Suprapubic skin (tissue), 4 donors: ENCODE measurements at regions not wholly inside any gene's neighbourhood (a gene's known extent, or its start where the extent isn't known, plus 50 kb on each side); places are given as distances from the start of the nearest gene placed in this dataset.

ENCODE experiments used
- DNase-seq, 2 donors: peaks; one replicate each; pipeline ENCODE4 v3.0.0-alpha.2; 2019; ENCODE audit warnings: low spot score in 2 of 2
- H3K27ac ChIP-seq: fragments of 200-600 bp; sonication (generic); one replicate; pipeline ENCODE4 v1.5.1; 2019
- H3K27me3 ChIP-seq: fragments of 200-600 bp; sonication (generic); one replicate; pipeline ENCODE4 v1.5.1; 2019
- H3K36me3 ChIP-seq: fragments of 200-600 bp; sonication (generic); one replicate; pipeline ENCODE4 v1.5.1; 2019
- H3K4me1 ChIP-seq: fragments of 200-600 bp; sonication (generic); one replicate; pipeline ENCODE4 v1.5.1; 2019
- H3K4me3 ChIP-seq: fragments of 200-600 bp; sonication (generic); one replicate; pipeline ENCODE4 v1.5.1; 2019; ENCODE audit warnings: mild to moderate bottlenecking
- H3K9me3 ChIP-seq: fragments of 200-600 bp; sonication (generic); one replicate; pipeline ENCODE4 v1.5.1; 2019
- CTCF ChIP-seq, 2 donors: fragments of 200-600 bp in 1 of 2; fragments of 450-650 bp in 1 of 2; sonication (generic) in 1 of 2; IDR thresholded peaks; one replicate each; pipeline ENCODE4 v1.5.1; 2016 to 2019; ENCODE audit warnings: antibody characterized with exemption in 2 of 2, mild to moderate bottlenecking in 1 of 2, moderate library complexity in 1 of 2
- EP300 ChIP-seq: sonication (generic); formaldehyde crosslinking; IDR thresholded peaks from one replicate; pipeline ENCODE4 v1.6.1; 2017; ENCODE audit warnings: antibody characterized with exemption
- POLR2A ChIP-seq, 2 donors: fragments of 450-650 bp; IDR thresholded peaks; one replicate each; pipeline ENCODE4 v1.6.1; 2017; ENCODE audit warnings: antibody characterized with exemption in 2 of 2, mild to moderate bottlenecking in 2 of 2, moderate library complexity in 2 of 2
- POLR2AphosphoS5 ChIP-seq, 3 donors: sonication (generic); formaldehyde crosslinking; IDR thresholded peaks; one replicate each; pipeline ENCODE4 v1.6.1; 2017; ENCODE audit warnings: antibody characterized with exemption in 3 of 3
- WGBS: methylation state at CpG from one replicate; pipeline ENCODE4 v1.1.5; 2018; 5-methylcytosine and 5-hydroxymethylcytosine counted together

GRCh38 chr1:203401199-203401877 is 50.4 kb upstream of the FMOD start:
- Histone ChIP-seq H3K36me3 (no peaks in the 10 kb centered on the region), H3K9me3 (no peaks in the 10 kb centered on the region), H3K27ac (peak overlapping the region; percentile 61), H3K4me1 (peaks cover 29% of the 10 kb centered on the region), H3K4me3 (no peak overlapping the region), H3K27me3 (no peaks in the 10 kb centered on the region)
- 91% methylated on average over 10 of the region's 10 CpGs for WGBS
- no peak for TF ChIP-seq CTCF (IDR thresholded peaks at IDR 0.05)
- no peak for TF ChIP-seq POLR2AphosphoS5 (IDR thresholded peaks at IDR 0.05)
- no peak for TF ChIP-seq EP300
- TF ChIP-seq POLR2A (IDR thresholded peaks at IDR 0.05) = no peak
- DNase-seq = no peak

DNA sequence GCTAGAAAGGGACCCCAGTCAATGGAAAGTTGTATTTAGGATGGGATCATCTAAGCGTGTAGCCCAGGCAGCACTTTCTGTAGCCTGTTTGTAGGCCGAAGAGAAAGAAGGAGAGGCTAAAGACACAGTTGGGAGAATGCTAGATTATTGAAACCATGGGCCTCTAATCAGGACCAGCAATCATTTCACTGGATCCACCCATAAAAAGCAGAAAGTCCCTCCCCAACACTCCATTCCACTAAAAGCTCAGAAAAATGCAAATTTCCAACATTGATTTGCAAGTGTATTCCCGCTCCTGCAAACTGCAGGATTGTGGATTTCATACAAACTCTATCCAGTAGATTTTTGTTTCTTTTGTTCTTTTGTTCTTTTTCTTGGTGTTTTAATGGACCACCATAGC is 51.2 kb upstream of the FMOD start:
- no peaks in the 10 kb centered on the region for H3K9me3 ChIP-seq
- peaks cover 36% of the 10 kb centered on the region for H3K4me1 ChIP-seq
- H3K27me3 ChIP-seq = no peaks in the 10 kb centered on the region
- H3K27ac ChIP-seq = peak overlapping the region; percentile 61
- TF ChIP-seq POLR2A (IDR thresholded peaks at IDR 0.05) (no peak), CTCF (IDR thresholded peaks at IDR 0.05) (no peak), EP300 (no peak), POLR2AphosphoS5 (IDR thresholded peaks at IDR 0.05) (no peak)
- WGBS = 79% methylated on average over 3 of the region's 3 CpGs
- DNase-seq = no peak
- no peak overlapping the region for H3K4me3 ChIP-seq
- no peaks in the 10 kb centered on the region for H3K36me3 ChIP-seq

- Histone ChIP-seq H3K4me3 (no peak overlapping the region), H3K36me3 (no peaks in the 10 kb centered on the region), H3K9me3 (no peaks in the 10 kb centered on the region), H3K27me3 (no peaks in the 10 kb centered on the region), H3K27ac (peak overlapping the region; percentile 78), H3K4me1 (peaks cover 39% of the 10 kb centered on the region)
- TF ChIP-seq CTCF (IDR thresholded peaks at IDR 0.05) = no peak
- peak in 2 of 3 donors; percentile 7 to 81 for TF ChIP-seq POLR2AphosphoS5 (IDR thresholded peaks at IDR 0.05)
- DNase-seq = no peak
- WGBS = 36% methylated on average over 6 of the region's 6 CpGs
These were observed 51.9 kb upstream of the FMOD start for GRCh38 chr1:203402629-203403337.

GRCh38 chr1:203403586-203403985 is 52.7 kb upstream of the FMOD start:
- no peak for DNase-seq
- H3K9me3 ChIP-seq = no peaks in the 10 kb centered on the region
- peaks cover 47% of the 10 kb centered on the region for H3K4me1 ChIP-seq
- no peak overlapping the region for H3K4me3 ChIP-seq
- TF ChIP-seq POLR2AphosphoS5 (IDR thresholded peaks at IDR 0.05) = no peak
- TF ChIP-seq CTCF (IDR thresholded peaks at IDR 0.05) = no peak
- TF ChIP-seq EP300 = no peak
- TF ChIP-seq POLR2A (IDR thresholded peaks at IDR 0.05) = no peak
- H3K27ac ChIP-seq = peak overlapping the region; percentile 78
- H3K27me3 ChIP-seq = no peaks in the 10 kb centered on the region
- no peaks in the 10 kb centered on the region for H3K36me3 ChIP-seq
- 68% methylated on average over 5 of the region's 5 CpGs for WGBS

- no peak for DNase-seq
- H3K4me1 ChIP-seq = peaks cover 55% of the 10 kb centered on the region
- WGBS = 95% methylated on average over 3 of the region's 3 CpGs
- peak overlapping the region; percentile 77 for H3K27ac ChIP-seq
- no peaks in the 10 kb centered on the region for H3K9me3 ChIP-seq
- no peaks in the 10 kb centered on the region for H3K36me3 ChIP-seq
- TF ChIP-seq POLR2A (IDR thresholded peaks at IDR 0.05) = no peak
- H3K27me3 ChIP-seq = no peaks in the 10 kb centered on the region
- no peak overlapping the region for H3K4me3 ChIP-seq
These were observed 53.6 kb upstream of the FMOD start for GRCh38 chr1:203404546-203404945.
